ENCODE measurements at regions not wholly inside any gene's neighbourhood (a gene's known extent, or its start where the extent isn't known, plus 50 kb on each side); places are given as distances from the start of the nearest gene placed in this dataset.

GRCh38 chr2:126356631-126357030 is 299.3 kb upstream of the GYPC start:
- DNase-seq: no peak

- DNase-seq: no peak
Measured at GRCh38 chr2:126358122-126358521, 297.8 kb upstream of the GYPC start.

GRCh38 chr2:126359494-126359893 is 296.5 kb upstream of the GYPC start:
- no peak for DNase-seq

- no peak for DNase-seq
Measured at GRCh38 chr2:126367361-126367760, 288.6 kb upstream of the GYPC start.

GRCh38 chr2:126368758-126369157 is 287.2 kb upstream of the GYPC start:
- DNase-seq: no peak

- DNase-seq: no peak
Measured at GRCh38 chr2:126370201-126370600, 285.8 kb upstream of the GYPC start.

GRCh38 chr2:126372406-126372805 is 283.6 kb upstream of the GYPC start:
- no peak for DNase-seq

GRCh38 chr2:126378176-126378575 is 277.8 kb upstream of the GYPC start:
- no peak for DNase-seq

GRCh38 chr2:126381091-126381490 is 274.9 kb upstream of the GYPC start:
- no peak for DNase-seq

GRCh38 chr2:126382998-126383397 is 273.0 kb upstream of the GYPC start:
- no peak for DNase-seq

- no peak for DNase-seq
Measured at GRCh38 chr2:126383800-126384199, 272.2 kb upstream of the GYPC start.

GRCh38 chr2:126385441-126385840 is 270.5 kb upstream of the GYPC start:
- no peak for DNase-seq

GRCh38 chr2:126385983-126386382 is 270.0 kb upstream of the GYPC start:
- no peak for DNase-seq

GRCh38 chr2:126389446-126389845 is 266.5 kb upstream of the GYPC start:
- no peak for DNase-seq

GRCh38 chr2:126392889-126393288 is 263.1 kb upstream of the GYPC start:
- DNase-seq: no peak

- DNase-seq: no peak
Measured at GRCh38 chr2:126399001-126399400, 257.0 kb upstream of the GYPC start.

- DNase-seq: no peak
Measured at GRCh38 chr2:126403039-126403628, 252.8 kb upstream of the GYPC start.

GRCh38 chr2:126406267-126406666 is 249.7 kb upstream of the GYPC start:
- no peak for DNase-seq

GRCh38 chr2:126408671-126409070 is 247.3 kb upstream of the GYPC start:
- DNase-seq: no peak

- no peak for DNase-seq
Measured at GRCh38 chr2:126409850-126410249, 246.1 kb upstream of the GYPC start.

GRCh38 chr2:126413079-126413478 is 242.9 kb upstream of the GYPC start:
- no peak for DNase-seq

GRCh38 chr2:126419403-126419802 is 236.6 kb upstream of the GYPC start:
- DNase-seq: no peak

GRCh38 chr2:126425943-126426342 is 230.0 kb upstream of the GYPC start:
- DNase-seq: no peak

GRCh38 chr2:126429103-126429502 is 226.9 kb upstream of the GYPC start:
- DNase-seq: no peak

GRCh38 chr2:126431136-126431535 is 224.8 kb upstream of the GYPC start:
- no peak for DNase-seq

GRCh38 chr2:126436411-126436810 is 219.5 kb upstream of the GYPC start:
- DNase-seq: no peak

Measured in activated CD8-positive, alpha-beta memory T cell treated with anti-CD3 and anti-CD28 coated beads, Interleukin-2, amount 50 U/mL, for 48 hours (primary cell).